HG02885 (cell line): ENCODE measurements at regions not wholly inside any gene's neighbourhood (a gene's known extent, or its start where the extent isn't known, plus 50 kb on each side); places are given as distances from the start of the nearest gene placed in this dataset.
"Not testable (repeated sequence)": the region's sequence is repeated elsewhere in the genome, so short reads cannot be mapped to it uniquely, and the experiment has no call there.

Experiments used
- ATAC-seq: cut with Tn5 transposase; IDR thresholded peaks from one replicate; pipeline ENCODE4 v1.9.1; 2021; ENCODE audit warnings: mild to moderate bottlenecking; ENCODE audit not compliant: unreplicated experiment, poor library complexity

GRCh38 chr11:42786981-42787380 is 524.8 kb upstream of the API5 start:
- no peak for ATAC-seq

- ATAC-seq = not testable (repeated sequence)
Observed at GRCh38 chr11:42795483-42795882, 516.3 kb upstream of the API5 start.

- no peak for ATAC-seq
Observed at GRCh38 chr11:42800041-42800440, 511.8 kb upstream of the API5 start.

- ATAC-seq = no peak
Observed at GRCh38 chr11:42802201-42802899, 509.4 kb upstream of the API5 start.

DNA sequence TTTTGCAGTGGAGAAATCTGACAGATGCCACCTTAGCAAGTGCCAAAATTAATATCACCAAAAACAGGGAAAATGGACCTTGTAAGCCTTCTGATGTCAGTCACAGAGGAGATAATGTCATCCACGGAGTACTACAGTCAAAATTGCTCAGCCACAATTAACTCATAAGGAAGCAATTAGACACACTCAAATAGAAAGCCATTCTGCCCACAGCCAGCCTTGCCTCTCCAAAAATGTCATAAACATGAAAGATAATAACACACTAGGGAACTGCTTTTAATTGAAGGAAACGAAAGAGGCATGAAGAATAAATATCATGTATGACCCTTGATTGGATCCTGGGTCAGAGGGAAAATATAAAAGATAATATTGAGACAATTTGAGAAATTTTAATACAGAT is 505.6 kb upstream of the API5 start:
- ATAC-seq = no peak

DNA sequence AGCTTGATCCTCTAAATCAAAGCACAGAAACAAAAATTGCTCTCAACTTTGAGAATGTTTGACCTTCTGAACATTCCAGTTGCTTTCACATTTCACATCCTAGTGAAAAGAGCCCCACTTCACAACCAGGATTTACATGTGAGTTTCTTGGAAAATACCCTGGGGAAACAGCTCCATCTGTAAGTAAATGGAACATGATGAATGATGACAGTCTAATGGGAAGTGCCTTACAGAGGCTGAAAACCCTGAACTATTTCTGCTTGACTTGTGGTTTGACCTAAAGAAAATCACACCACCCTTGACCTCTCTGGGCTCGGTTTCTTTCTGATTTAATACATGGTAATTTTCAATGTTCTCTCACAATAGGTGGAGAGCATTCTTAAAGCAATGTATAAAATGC is 499.4 kb upstream of the API5 start:
- ATAC-seq = no peak

DNA sequence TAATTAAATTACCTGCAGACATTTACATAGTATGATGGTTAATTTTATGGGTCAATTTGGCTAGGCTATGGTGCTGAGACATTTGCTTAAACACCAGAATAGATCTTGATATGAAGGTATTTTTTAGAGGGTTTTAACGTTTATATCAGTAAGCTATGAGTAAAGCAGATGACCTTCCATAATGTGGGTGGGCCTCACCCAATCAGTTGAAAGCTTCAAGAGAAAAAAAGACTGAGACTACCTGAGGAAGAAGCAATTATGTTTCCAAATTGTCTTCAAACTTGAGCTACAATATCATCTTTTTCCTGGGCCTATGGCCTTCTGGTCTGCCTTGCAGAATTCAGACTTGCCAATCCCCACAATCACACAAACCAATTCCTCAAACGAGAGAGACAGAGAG is 498.8 kb upstream of the API5 start:
- ATAC-seq = no peak

DNA sequence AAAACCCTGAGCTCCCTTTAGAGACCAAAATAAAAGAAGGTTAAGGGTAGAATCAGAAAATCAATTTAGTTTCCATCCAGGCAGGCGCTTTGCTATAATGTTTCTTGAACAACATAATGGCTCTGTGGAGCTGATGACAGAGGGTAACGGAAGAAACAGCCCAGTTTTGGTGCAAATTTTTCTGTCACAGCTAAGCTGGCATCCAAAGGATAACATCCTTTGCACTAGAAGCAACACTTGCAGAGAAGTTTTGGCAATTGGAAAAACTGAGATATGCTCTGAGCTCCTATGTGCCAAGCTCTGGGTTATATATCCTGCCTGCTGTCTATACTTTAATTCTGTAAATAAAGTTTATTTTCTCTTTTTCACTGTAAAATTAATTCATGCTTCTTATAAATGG is 495.3 kb upstream of the API5 start:
- ATAC-seq = no peak

GRCh38 chr11:42819126-42819525 is 492.7 kb upstream of the API5 start:
- no peak for ATAC-seq

GRCh38 chr11:42822188-42822587 is 489.6 kb upstream of the API5 start:
- ATAC-seq = not testable (repeated sequence)

- ATAC-seq = no peak
Observed at GRCh38 chr11:42823546-42823945, 488.2 kb upstream of the API5 start.

DNA sequence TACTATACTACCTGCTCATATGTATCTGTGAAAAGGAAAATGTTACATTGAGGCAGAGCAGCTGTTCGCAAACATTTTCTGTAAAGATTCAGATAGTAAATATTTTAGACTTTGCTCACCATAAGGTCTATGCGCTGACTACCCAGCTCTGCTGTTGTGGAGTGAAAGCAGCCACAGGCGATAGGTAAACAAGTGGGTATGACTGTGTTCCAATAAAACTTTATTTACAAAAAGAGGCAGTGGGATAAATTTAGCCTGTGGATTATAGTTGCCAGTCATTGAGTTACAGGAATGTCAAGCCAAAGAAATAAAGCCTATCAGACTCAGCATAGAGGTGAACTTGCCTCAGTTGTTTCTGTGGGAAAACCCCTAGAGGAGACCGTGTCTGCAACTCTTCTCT is 487.7 kb upstream of the API5 start:
- no peak for ATAC-seq

- ATAC-seq = no peak
Observed at GRCh38 chr11:42825598-42825997, 486.2 kb upstream of the API5 start.

DNA sequence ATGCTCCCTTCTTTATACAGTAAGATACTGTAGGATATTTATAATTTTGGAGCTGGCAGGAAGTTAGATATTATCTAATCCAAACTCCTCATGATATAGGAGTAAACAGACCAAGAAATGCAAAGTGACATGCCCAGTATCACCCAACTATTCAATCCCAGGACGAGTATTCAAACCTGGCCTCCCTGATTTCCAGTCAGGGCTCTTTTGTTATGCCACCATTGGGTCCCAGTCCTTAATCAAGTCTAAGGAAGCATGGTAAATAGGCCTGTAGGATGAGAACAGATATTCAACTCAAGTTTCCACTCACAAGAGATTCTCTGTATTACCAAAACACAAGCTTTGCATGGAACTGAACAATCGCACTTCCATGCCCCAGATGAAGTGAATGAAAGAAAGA is 484.0 kb upstream of the API5 start:
- no peak for ATAC-seq

DNA sequence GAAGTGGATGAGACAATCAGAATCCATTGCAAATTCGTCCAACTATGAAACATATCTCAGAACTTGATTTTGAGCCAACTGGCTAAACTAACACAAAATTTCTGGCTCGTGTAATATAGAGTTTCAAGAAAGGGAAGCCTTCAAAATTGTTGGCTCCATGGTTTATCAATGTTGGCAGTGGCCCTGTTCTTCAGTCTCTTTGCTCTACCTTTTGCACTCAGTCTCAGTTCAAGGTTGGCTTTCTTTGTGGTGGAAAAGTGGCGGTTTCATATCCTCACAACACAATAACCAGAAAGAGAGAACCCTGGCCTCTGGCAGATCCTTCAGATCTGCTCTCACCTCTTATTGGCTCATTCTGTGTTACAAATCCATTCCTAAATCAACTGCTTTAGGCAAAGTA is 473.8 kb upstream of the API5 start:
- no peak for ATAC-seq

- no peak for ATAC-seq
Observed at GRCh38 chr11:42840176-42840829, 471.5 kb upstream of the API5 start.

GRCh38 chr11:42840860-42841259 is 470.9 kb upstream of the API5 start:
- ATAC-seq = no peak

DNA sequence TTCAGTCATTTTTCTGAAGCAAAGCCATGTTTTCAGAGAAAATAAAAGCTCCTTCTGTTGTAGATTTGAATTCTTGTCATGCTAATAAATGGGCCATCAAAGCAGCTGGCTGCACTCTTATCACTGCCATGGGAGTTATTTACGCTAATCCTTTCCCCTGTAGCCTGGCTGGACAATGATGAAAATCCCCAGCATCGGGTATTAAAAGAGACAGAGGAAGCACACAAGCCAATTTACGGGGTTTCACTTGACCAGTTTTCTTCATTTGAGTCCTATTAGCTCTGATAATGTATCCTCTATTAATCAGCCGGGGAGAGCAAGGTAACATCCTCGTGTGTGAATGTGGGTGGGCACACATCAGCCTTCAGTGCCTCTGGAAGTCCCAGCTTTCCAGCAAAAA is 470.2 kb upstream of the API5 start:
- ATAC-seq = no peak

DNA sequence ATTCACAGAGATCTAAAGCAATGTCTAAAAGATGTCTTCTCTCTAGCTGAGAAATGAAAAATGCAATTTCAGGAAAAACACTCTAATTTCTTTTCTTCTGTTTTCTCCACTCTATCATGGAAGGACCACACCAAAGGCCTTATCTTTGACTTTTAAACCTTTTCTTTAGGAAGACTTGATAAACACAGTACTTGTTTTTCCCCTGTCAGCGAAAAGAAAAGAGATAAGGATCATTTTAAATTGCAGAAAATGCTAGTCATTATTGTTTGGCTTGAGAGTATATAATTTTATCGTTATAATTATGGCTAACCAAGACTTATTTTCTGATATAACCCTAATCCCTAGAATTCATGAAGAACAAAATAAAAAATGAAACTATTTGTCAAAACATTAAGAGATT is 462.4 kb upstream of the API5 start:
- no peak for ATAC-seq

GRCh38 chr11:42857344-42857743 is 454.5 kb upstream of the API5 start:
- no peak for ATAC-seq

DNA sequence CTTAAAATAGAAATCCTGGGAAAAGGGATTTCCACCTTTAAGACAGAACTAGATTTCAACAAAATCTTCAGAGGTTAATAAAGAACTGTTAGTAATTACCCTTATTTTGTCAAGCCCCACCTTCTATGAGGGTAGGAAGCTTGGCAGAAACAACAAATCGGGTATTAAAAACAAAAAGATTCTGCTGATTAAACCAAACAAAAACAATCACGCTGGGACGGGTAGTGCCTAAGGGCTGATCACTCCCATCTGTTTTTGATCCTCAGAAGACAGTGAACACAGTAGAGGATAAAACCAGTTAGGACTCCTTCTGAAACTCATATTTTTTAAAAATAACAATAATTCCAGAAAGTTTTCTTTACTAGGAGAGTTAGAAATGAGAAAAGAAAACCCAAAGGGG is 441.3 kb upstream of the API5 start:
- no peak for ATAC-seq

- not testable (repeated sequence) for ATAC-seq
Observed at GRCh38 chr11:42873800-42874405, 437.9 kb upstream of the API5 start.
